ENCODE measurements at regions not wholly inside any gene's neighbourhood (a gene's known extent, or its start where the extent isn't known, plus 50 kb on each side); places are given as distances from the start of the nearest gene placed in this dataset.

DNA sequence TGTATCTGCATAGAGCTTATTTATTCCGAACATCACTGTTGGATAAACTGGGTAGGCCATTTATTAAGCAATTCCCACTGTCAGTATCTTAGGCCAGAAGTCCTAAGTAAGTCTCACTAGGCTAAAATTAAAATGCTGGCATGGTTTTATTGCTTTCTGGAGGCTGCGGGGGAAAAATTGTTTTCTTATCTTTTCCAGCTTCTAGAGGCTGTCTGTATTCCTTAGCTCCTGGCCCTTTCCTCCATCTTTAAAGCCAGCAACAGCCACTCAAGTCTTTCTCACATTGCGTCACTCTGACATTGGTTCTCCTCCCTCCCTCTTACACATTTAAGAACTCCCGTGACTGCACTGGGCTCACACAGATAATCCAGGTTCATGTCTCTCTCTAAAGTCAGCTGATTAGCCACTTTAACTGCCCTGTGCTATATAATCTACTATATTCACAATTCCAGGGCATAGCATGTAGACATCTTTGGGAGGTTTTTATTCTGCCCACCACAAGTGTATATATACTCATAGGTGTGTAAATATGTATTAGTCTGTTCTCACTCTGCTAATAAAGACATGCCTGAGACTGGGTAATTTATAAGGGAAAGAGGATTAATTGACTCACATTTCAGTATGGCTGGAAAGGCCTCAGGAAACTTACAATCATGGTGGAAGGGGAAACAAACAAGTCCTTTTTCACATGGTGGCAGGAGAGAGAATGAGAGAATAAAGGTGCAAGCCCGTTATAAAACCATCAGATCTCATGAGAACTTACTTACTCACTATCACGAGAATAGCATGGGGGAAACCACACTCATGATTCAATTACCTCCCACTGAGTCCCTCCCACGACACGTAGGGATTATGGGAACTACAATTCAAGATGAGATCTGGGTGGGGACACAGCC, 113.5 kb upstream of the SLC7A14 start (continued):
- TF ChIP-seq, protein P1, sequence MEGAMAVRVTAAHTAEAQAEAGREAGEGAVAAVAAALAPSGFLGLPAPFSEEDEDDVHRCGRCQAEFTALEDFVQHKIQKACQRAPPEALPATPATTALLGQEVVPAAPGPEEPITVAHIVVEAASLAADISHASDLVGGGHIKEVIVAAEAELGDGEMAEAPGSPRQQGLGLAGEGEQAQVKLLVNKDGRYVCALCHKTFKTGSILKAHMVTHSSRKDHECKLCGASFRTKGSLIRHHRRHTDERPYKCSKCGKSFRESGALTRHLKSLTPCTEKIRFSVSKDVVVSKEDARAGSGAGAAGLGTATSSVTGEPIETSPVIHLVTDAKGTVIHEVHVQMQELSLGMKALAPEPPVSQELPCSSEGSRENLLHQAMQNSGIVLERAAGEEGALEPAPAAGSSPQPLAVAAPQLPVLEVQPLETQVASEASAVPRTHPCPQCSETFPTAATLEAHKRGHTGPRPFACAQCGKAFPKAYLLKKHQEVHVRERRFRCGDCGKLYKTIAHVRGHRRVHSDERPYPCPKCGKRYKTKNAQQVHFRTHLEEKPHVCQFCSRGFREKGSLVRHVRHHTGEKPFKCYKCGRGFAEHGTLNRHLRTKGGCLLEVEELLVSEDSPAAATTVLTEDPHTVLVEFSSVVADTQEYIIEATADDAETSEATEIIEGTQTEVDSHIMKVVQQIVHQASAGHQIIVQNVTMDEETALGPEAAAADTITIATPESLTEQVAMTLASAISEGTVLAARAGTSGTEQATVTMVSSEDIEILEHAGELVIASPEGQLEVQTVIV (CRISPR knock-in tag; IDR thresholded peaks at IDR 0.05; ENCODE audit: borderline replicate concordance) = peak; percentile 77; the same call in 1 of the 2 replicates
- TF ChIP-seq FOXO4 (CRISPR knock-in tag; IDR thresholded peaks at IDR 0.05) = peak; percentile 14; the same call in 1 of the 2 replicates
- peak; percentile 84 for TF ChIP-seq ZNF197 (CRISPR knock-in tag; IDR thresholded peaks at IDR 0.05; ENCODE audit: low read depth)
- TF ChIP-seq HSF4 (CRISPR knock-in tag; IDR thresholded peaks at IDR 0.05; ENCODE audit: borderline replicate concordance) = peak; percentile 17; the same call in 1 of the 2 replicates
- TF ChIP-seq ZNF592 (IDR thresholded peaks at IDR 0.05) = peak; percentile 83
- 0 out of 2 replicates have a peak, but pooled peaks have one; percentile 11 for TF ChIP-seq CBFA2T2 (conservative IDR thresholded peaks at IDR 0.05)
- peak in 1 of 2 experiments; percentile 72; a peak in 1 of 4 replicates for TF ChIP-seq TEAD1 (CRISPR knock-in tag; IDR thresholded peaks at IDR 0.05)
- TF ChIP-seq ZNF740 (CRISPR knock-in tag; IDR thresholded peaks at IDR 0.05) = no peak
- TF ChIP-seq ZNF740 (tag; IDR thresholded peaks at IDR 0.05) = peak in 1 of 2 experiments; percentile 73; a peak in 2 of 4 replicates
- no peak for TF ChIP-seq ETV6 (IDR thresholded peaks at IDR 0.05; ENCODE audit: borderline replicate concordance in 1 of 2, low read depth in 2 of 2, low read length in 1 of 2)
- no peak for TF ChIP-seq ETV6 (CRISPR knock-in tag; IDR thresholded peaks at IDR 0.05; ENCODE audit: borderline replicate concordance)
- TF ChIP-seq ZNF584 (CRISPR knock-in tag; IDR thresholded peaks at IDR 0.05; ENCODE audit: low read depth) = peak; percentile 84; the same call in 1 of the 2 replicates
- peak; percentile 52; the same call in 1 of the 2 replicates for TF ChIP-seq CHD2 (IDR thresholded peaks at IDR 0.05; ENCODE audit: low read depth, low read length)
- TF ChIP-seq POLR2AphosphoS5 (IDR thresholded peaks at IDR 0.05; ENCODE audit: control insufficient read depth, insufficient read depth, low read depth, low read length) = peak; percentile 62; the same call in 1 of the 2 replicates
- peak; percentile 87 for TF ChIP-seq CEBPG (CRISPR knock-in tag; IDR thresholded peaks at IDR 0.05)
- TF ChIP-seq CEBPG (tag; conservative IDR thresholded peaks at IDR 0.05 in 1 of 2, IDR thresholded peaks at IDR 0.05 in 1 of 2) = peak; percentile 94 to 97
- peak; percentile 46; the same call in 1 of the 2 replicates for TF ChIP-seq DIDO1 (tag; IDR thresholded peaks at IDR 0.05; ENCODE audit: low read depth)

All from K562 (cell line).